ENCODE measurements at regions not wholly inside any gene's neighbourhood (a gene's known extent, or its start where the extent isn't known, plus 50 kb on each side); places are given as distances from the start of the nearest gene placed in this dataset.

DNA sequence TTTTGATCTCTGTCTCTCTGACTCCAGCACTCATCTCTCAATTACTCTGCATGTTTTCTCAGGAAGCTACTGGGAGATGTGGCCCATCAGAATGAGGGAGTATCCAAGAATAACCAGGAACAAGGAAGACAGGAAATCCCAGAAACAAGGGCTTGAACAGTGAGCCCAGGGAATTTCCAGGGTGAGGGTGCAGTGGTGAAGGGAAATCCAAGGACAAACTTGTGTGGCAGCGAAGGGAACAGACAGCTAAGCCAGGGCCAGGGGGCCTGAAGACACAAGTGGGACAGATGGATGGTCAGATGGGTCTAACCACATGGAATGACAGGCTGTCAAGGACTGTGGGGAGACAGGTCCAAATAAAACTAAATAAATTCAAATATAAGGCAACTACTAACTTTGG is 121.8 kb upstream of the ERRFI1 start:
- TF ChIP-seq, protein P1, sequence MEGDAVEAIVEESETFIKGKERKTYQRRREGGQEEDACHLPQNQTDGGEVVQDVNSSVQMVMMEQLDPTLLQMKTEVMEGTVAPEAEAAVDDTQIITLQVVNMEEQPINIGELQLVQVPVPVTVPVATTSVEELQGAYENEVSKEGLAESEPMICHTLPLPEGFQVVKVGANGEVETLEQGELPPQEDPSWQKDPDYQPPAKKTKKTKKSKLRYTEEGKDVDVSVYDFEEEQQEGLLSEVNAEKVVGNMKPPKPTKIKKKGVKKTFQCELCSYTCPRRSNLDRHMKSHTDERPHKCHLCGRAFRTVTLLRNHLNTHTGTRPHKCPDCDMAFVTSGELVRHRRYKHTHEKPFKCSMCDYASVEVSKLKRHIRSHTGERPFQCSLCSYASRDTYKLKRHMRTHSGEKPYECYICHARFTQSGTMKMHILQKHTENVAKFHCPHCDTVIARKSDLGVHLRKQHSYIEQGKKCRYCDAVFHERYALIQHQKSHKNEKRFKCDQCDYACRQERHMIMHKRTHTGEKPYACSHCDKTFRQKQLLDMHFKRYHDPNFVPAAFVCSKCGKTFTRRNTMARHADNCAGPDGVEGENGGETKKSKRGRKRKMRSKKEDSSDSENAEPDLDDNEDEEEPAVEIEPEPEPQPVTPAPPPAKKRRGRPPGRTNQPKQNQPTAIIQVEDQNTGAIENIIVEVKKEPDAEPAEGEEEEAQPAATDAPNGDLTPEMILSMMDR (IDR thresholded peaks at IDR 0.05), result no peak
- TF ChIP-seq POLR2AphosphoS5 (IDR thresholded peaks at IDR 0.05) (no peak), POLR2A (IDR thresholded peaks at IDR 0.05) (no peak)

All from prostate gland (tissue), 2 donors.